Body of pancreas (tissue), 4 donors: ENCODE measurements at regions not wholly inside any gene's neighbourhood (a gene's known extent, or its start where the extent isn't known, plus 50 kb on each side); places are given as distances from the start of the nearest gene placed in this dataset.
A peak's percentile ranks its signal among the peaks of the same experiment; 100 is the strongest.

Experiments
- ATAC-seq: fragments of 150-250 bp; one replicate; pipeline ENCODE4 v1.9.1; 2016
- DNase-seq, 4 donors: peaks; one replicate each; pipeline ENCODE4 v3.0.0-alpha.2; 2019
- H3K27ac ChIP-seq, 4 donors: fragments of 200-600 bp; sonication (generic); 1 replicate in 3 of 4; 2 replicates in 1 of 4; pipeline versions ENCODE4 v1.5.1 to v1.6.1; 2016 to 2019; ENCODE audit warnings: mild to moderate bottlenecking in 1 of 4, mixed read lengths in 1 of 4, moderate library complexity in 1 of 4
- H3K27me3 ChIP-seq, 2 donors: fragments of 200-600 bp; sonication (generic); one replicate each; pipeline ENCODE4 v1.6.0; 2016; ENCODE audit warnings: mild to moderate bottlenecking in 1 of 2
- H3K36me3 ChIP-seq, 2 donors: fragments of 200-600 bp; sonication (generic); replicated peaks in 1 of 2; 2 replicates each; pipeline ENCODE4 v1.5.1; 2016; ENCODE audit warnings: low read depth in 2 of 2; ENCODE audit not compliant: insufficient read depth in 1 of 2
- H3K4me1 ChIP-seq: fragments of 200-600 bp; sonication (generic); one replicate; pipeline ENCODE4 v1.6.0; 2016
- H3K4me3 ChIP-seq, 2 donors: fragments of 200-600 bp; sonication (generic); 1 replicate in 1 of 2; 2 replicates in 1 of 2; pipeline ENCODE4 v1.5.1; 2016 to 2019
- H3K9me3 ChIP-seq, 3 donors: fragments of 200-600 bp; sonication (generic); 1 replicate in 2 of 3; 2 replicates in 1 of 3; pipeline ENCODE4 v1.5.1; 2016
- POLR2A ChIP-seq, 3 donors: fragments of 450-650 bp; IDR thresholded peaks; one replicate each; pipeline ENCODE4 v1.6.1; 2016; ENCODE audit warnings: antibody characterized with exemption in 3 of 3, mild to moderate bottlenecking in 2 of 3
- WGBS, 2 donors: methylation state at CpG; one replicate each; pipeline ENCODE4 v1.1.5; 2017; 5-methylcytosine and 5-hydroxymethylcytosine counted together
- intact Hi-C: fragments of 100-400 bp; cut with DNase I; formaldehyde crosslinking; loops from one replicate; pipeline ENCODE4 v1.15.1; 2023
- TF ChIP-seq, protein P1 (sequence below), 7 experiments: fragments of 450-650 bp in 4 of 7; fragments of 200-600 bp in 3 of 7; sonication (generic) in 3 of 7; IDR thresholded peaks; one replicate each; pipeline ENCODE4 v1.5.1; 2016 to 2019; ENCODE audit warnings: antibody characterized with exemption in 7 of 7

DNA sequence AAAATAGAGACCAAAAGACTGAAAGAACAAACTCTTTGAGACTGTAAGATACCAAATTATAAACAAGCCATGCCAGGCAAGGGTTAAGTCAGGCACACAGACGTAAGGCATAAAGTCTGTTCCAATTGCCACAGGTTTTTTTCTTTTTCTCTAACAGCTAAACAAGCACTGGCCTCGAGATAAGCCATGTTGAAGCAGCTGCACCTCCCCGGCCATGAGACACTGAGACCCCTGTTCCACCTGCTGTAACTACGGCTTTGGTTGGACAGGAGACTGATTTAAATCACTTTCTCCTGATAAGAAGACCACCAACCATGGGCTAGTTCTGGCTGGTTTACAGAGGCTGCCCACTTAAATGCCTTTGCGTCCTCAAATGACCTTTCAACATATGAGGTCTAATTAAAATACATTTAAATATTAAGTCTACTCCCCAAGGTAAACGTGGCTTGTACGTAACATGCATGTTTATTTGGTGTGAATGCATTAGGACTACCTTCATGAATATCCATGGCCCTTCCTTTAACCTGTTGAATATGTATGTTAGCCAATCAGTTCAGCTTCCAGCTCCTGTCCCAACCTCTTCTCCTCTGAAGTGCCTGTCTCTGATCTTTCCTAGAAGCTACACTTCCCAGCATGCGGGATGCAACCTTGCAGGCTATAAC lies 117.2 kb downstream of the CMPK2 start:
- peak; percentile 55 for ATAC-seq
- Histone ChIP-seq H3K4me1 (peaks cover 26% of the 10 kb centered on the region), H3K27me3 (no peaks in the 10 kb centered on the region), H3K9me3 (no peaks in the 10 kb centered on the region), H3K27ac (no peak overlapping the region), H3K4me3 (no peak overlapping the region), H3K36me3 (no peaks in the 10 kb centered on the region)
- TF ChIP-seq, protein P1, sequence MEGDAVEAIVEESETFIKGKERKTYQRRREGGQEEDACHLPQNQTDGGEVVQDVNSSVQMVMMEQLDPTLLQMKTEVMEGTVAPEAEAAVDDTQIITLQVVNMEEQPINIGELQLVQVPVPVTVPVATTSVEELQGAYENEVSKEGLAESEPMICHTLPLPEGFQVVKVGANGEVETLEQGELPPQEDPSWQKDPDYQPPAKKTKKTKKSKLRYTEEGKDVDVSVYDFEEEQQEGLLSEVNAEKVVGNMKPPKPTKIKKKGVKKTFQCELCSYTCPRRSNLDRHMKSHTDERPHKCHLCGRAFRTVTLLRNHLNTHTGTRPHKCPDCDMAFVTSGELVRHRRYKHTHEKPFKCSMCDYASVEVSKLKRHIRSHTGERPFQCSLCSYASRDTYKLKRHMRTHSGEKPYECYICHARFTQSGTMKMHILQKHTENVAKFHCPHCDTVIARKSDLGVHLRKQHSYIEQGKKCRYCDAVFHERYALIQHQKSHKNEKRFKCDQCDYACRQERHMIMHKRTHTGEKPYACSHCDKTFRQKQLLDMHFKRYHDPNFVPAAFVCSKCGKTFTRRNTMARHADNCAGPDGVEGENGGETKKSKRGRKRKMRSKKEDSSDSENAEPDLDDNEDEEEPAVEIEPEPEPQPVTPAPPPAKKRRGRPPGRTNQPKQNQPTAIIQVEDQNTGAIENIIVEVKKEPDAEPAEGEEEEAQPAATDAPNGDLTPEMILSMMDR (IDR thresholded peaks at IDR 0.05) = no peak
- no peak for TF ChIP-seq POLR2A (IDR thresholded peaks at IDR 0.05)
- intact Hi-C loops = no loop called here
- 28 to 33% methylated on average over 8 of the region's 8 CpGs for WGBS, 2 donors
- DNase-seq = peak in 3 of 4 donors; percentile 15 to 48 (median 28)

DNA sequence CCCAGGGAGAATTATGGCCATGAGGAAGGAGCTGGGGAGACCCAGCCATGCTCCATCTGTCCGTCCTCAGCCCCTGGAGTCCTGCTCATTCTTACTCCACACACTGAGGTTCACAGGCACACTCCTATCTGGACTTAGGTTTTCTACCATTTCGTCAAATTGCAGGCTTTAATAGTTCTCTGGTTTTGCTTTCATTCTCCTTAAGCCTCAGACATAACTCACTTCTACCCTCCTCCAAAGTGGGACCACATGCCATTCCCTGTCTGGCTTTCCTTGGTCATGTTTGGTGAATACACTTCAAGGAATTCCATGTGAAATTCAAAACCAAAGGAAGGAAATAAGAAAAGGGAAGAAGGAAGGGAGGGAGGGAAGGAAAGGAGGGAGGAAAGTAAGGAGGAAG lies 115.7 kb downstream of the CMPK2 start:
- Histone ChIP-seq H3K9me3 (no peaks in the 10 kb centered on the region), H3K27me3 (no peaks in the 10 kb centered on the region), H3K27ac (no peak overlapping the region), H3K36me3 (no peaks in the 10 kb centered on the region), H3K4me1 (peaks cover 26% of the 10 kb centered on the region), H3K4me3 (no peak overlapping the region)
- no peak for TF ChIP-seq POLR2A (IDR thresholded peaks at IDR 0.05)
- TF ChIP-seq, protein P1 (IDR thresholded peaks at IDR 0.05) = no peak
- intact Hi-C loops = no loop called here
- no peak for ATAC-seq
- WGBS, 2 donors = 84 to 90% methylated on average over 2 of the region's 2 CpGs
- no peak for DNase-seq

DNA sequence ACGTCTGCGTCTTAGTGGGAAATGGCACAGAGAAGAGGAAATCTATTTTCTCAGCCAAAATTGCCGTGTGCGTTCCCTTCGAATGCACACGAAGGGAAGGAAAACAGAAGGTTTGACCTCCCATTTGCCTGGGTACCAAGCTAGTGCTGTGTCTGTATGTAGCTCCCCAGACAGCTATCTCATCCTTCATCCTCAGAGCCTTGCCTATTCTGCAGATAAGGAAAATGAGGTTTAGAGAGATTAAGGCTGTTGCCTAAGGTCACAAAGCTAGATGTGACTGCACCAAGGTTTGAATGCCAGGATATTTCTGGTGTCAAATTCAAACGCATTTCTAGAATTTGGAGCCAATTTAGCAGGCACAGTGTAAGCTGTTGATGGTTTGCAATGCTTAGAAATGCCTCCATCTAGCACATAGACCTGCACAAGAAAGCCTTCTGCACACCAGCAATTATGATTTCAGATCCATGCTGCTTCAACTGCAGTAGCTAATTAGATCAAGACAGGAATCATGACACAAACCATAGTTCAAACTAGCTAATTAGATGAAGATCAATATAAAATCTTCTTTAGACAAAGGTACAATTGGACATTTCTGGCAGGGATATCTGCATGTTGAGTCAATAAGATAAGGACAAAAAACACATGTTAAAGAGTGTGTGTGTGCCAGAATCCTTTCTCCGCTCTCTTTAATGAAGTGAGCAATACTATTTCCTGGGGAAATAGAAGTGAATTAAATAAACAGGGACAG lies 115.1 kb downstream of the CMPK2 start:
- intact Hi-C loops = no loop called here
- 27 to 28% methylated on average over 8 of the region's 8 CpGs for WGBS, 2 donors
- no peak overlapping the region for H3K27ac ChIP-seq
- ATAC-seq = no peak
- no peak overlapping the region for H3K4me3 ChIP-seq
- H3K4me1 ChIP-seq = peaks cover 26% of the 10 kb centered on the region
- H3K9me3 ChIP-seq = no peaks in the 10 kb centered on the region
- TF ChIP-seq, protein P1 (IDR thresholded peaks at IDR 0.05) = no peak
- TF ChIP-seq POLR2A (IDR thresholded peaks at IDR 0.05) = no peak
- no peaks in the 10 kb centered on the region for H3K36me3 ChIP-seq
- H3K27me3 ChIP-seq = no peaks in the 10 kb centered on the region
- no peak for DNase-seq

DNA sequence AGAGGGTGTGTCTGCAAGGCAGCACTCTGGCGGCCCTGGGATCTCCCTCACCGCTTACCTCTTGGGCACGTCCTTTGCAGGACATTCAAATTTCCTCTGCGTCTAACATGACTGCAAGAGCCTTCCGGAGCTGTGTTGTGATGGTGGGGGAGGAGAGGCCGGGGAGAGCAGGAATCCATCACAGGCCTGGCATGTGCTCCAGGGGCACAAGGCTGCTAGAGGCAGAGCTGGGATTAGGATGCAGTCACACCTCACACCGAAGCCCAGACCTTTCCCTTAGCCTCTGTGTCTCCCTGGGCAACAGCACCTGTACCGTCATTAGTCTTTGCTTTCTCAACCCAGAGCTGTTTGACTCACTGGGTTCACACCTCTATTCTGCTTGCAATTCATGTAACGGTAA lies 111.3 kb downstream of the CMPK2 start:
- no peak for TF ChIP-seq POLR2A (IDR thresholded peaks at IDR 0.05)
- Histone ChIP-seq H3K9me3 (no peaks in the 10 kb centered on the region), H3K27ac (no peak overlapping the region), H3K27me3 (no peaks in the 10 kb centered on the region), H3K4me3 (no peak overlapping the region), H3K36me3 (no peaks in the 10 kb centered on the region), H3K4me1 (peaks cover 17% of the 10 kb centered on the region)
- intact Hi-C loops = no loop called here
- 74 to 89% methylated on average over 7 to 9 of the region's 9 CpGs for WGBS, 2 donors
- ATAC-seq (no peak), DNase-seq (no peak)

DNA sequence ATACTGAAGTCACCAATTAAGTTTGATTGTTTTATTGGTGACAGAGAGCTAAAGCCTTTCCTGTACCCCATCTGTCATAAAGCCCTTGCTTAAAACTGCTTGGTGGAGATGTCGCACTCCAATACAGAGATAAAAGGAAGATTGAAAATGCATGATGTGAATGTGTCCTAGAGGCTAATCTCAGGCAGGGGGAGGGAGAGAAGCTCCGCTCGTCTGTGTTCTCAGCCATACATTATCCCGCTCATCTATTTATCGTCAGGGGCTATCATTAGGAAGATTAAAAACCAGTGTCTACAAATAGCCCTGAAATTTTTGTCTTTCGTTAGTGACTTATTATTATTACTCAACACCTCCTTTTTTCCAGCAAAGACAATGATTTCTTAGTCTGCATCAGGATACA lies 110.3 kb downstream of the CMPK2 start:
- intact Hi-C loops = no loop called here
- Histone ChIP-seq H3K36me3 (no peaks in the 10 kb centered on the region), H3K27me3 (no peaks in the 10 kb centered on the region), H3K4me1 (peaks cover 10% of the 10 kb centered on the region), H3K9me3 (no peaks in the 10 kb centered on the region), H3K4me3 (no peak overlapping the region), H3K27ac (no peak overlapping the region)
- ATAC-seq = no peak
- 87 to 88% methylated on average over 6 of the region's 6 CpGs for WGBS, 2 donors
- DNase-seq = no peak
- TF ChIP-seq, protein P1 (IDR thresholded peaks at IDR 0.05) = no peak
- no peak for TF ChIP-seq POLR2A (IDR thresholded peaks at IDR 0.05)
